Neutrophil (primary cell): ENCODE measurements at regions not wholly inside any gene's neighbourhood (a gene's known extent, or its start where the extent isn't known, plus 50 kb on each side); places are given as distances from the start of the nearest gene placed in this dataset.

ENCODE experiments used
- H3K27ac ChIP-seq: fragments of 200-600 bp; sonication (generic); 2 replicates; pipeline ENCODE4 v1.5.1; 2016; ENCODE audit warnings: mild to moderate bottlenecking, moderate library complexity
- H3K27me3 ChIP-seq: fragments of 200-600 bp; sonication (generic); 2 replicates; pipeline ENCODE4 v1.6.0; 2016; ENCODE audit warnings: mild to moderate bottlenecking
- H3K36me3 ChIP-seq: fragments of 200-600 bp; sonication (generic); 2 replicates; pipeline ENCODE4 v1.5.1; 2017
- H3K4me1 ChIP-seq, 2 experiments: fragments of 200-600 bp in 1 of 2; sonication (generic) in 1 of 2; 1 replicate in 1 of 2; 2 replicates in 1 of 2; pipeline versions ENCODE4 v1.5.1 to v1.6.1; 2013 to 2016; ENCODE audit warnings: low read depth in 1 of 2, low read length in 1 of 2, mild to moderate bottlenecking in 1 of 2, moderate library complexity in 1 of 2; ENCODE audit not compliant: control insufficient read depth in 1 of 2, insufficient read depth in 1 of 2
- H3K4me3 ChIP-seq, 2 experiments: fragments of 200-600 bp in 1 of 2; sonication (generic) in 1 of 2; 1 replicate in 1 of 2; 2 replicates in 1 of 2; pipeline ENCODE4 v1.5.1; 2013 to 2016; ENCODE audit warnings: low read depth in 1 of 2, low read length in 1 of 2, mild to moderate bottlenecking in 1 of 2, moderate library complexity in 1 of 2
- H3K9me3 ChIP-seq: fragments of 200-600 bp; sonication (generic); 2 replicates; pipeline ENCODE4 v1.5.1; 2016
- TF ChIP-seq, protein P1 (sequence below): fragments of 200-600 bp; sonication (generic); IDR thresholded peaks from 2 replicates; pipeline ENCODE4 v1.5.1; 2016; ENCODE audit warnings: antibody characterized with exemption

DNA sequence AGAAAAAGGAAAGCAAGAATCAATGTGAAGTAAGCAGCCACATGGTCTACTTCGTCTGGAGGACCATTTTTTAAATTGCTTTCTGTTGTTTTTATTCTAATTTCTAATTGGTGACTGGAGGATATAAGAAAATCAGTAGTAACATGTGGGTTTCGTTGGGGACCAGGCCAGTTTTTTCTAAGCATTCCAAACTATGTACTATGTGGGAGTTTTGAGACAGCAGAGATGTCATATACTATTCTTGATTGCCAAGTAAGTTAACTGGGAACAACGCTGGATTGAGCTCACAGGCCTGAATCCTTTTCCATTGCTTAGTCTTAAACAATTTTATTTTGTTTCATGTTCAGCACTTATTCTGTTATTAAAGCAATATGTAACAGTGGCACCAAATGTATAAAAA is 225.7 kb downstream of the TMEM167A start:
- H3K4me1 ChIP-seq: no peaks in the 10 kb centered on the region
- H3K4me3 ChIP-seq: no peak overlapping the region
- TF ChIP-seq, protein P1, sequence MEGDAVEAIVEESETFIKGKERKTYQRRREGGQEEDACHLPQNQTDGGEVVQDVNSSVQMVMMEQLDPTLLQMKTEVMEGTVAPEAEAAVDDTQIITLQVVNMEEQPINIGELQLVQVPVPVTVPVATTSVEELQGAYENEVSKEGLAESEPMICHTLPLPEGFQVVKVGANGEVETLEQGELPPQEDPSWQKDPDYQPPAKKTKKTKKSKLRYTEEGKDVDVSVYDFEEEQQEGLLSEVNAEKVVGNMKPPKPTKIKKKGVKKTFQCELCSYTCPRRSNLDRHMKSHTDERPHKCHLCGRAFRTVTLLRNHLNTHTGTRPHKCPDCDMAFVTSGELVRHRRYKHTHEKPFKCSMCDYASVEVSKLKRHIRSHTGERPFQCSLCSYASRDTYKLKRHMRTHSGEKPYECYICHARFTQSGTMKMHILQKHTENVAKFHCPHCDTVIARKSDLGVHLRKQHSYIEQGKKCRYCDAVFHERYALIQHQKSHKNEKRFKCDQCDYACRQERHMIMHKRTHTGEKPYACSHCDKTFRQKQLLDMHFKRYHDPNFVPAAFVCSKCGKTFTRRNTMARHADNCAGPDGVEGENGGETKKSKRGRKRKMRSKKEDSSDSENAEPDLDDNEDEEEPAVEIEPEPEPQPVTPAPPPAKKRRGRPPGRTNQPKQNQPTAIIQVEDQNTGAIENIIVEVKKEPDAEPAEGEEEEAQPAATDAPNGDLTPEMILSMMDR: no peak
- H3K36me3 ChIP-seq: no peaks in the 10 kb centered on the region
- no peaks in the 10 kb centered on the region for H3K27me3 ChIP-seq
- no peaks in the 10 kb centered on the region for H3K9me3 ChIP-seq
- H3K27ac ChIP-seq: no peak overlapping the region

DNA sequence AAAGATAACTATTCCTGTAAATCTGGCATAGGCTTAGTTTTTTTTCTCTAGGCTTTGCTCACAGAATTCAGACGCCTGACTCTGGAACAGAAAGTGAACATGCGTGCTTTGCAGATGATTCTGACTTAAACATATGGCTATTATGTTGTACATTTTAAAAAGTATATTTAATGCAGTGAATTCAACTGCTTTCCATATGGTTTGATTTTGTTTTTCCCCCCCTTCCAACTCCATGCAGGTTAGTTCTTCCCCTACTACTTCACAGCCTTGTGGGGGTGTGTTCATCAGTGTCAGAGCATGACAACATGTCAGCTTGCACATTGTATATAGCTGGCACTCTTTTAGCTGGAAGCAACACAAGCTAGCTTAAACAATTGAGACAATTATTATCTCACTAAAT is 226.8 kb downstream of the TMEM167A start:
- H3K9me3 ChIP-seq: no peaks in the 10 kb centered on the region
- no peaks in the 10 kb centered on the region for H3K4me1 ChIP-seq
- no peak overlapping the region for H3K4me3 ChIP-seq
- TF ChIP-seq, protein P1: no peak
- H3K27me3 ChIP-seq: no peaks in the 10 kb centered on the region
- no peaks in the 10 kb centered on the region for H3K36me3 ChIP-seq
- no peak overlapping the region for H3K27ac ChIP-seq

DNA sequence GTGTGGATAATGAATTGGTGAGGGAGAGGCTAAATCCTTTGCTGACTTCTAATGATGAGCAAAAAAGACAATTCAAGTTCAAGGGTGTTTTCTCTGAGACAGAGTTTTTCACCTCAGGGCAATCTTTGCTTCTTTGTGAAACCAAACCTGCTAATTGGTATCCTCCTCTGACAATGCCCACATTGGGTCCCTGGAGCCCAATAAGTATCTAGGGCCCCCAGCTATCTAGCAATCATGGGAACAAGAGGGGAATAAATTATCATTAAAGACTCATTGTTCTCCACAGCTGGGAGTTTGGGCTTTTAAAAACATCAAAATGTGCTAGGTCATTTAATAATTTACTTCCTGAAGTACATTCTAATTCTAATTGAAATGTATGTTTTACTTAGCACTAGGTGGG is 227.3 kb downstream of the TMEM167A start:
- no peak overlapping the region for H3K27ac ChIP-seq
- no peaks in the 10 kb centered on the region for H3K27me3 ChIP-seq
- H3K4me3 ChIP-seq: no peak overlapping the region
- no peaks in the 10 kb centered on the region for H3K4me1 ChIP-seq
- TF ChIP-seq, protein P1: no peak
- no peaks in the 10 kb centered on the region for H3K36me3 ChIP-seq
- no peaks in the 10 kb centered on the region for H3K9me3 ChIP-seq

- H3K4me3 ChIP-seq: no peak overlapping the region
- no peaks in the 10 kb centered on the region for H3K9me3 ChIP-seq
- H3K27ac ChIP-seq: no peak overlapping the region
- no peaks in the 10 kb centered on the region for H3K4me1 ChIP-seq
- H3K36me3 ChIP-seq: no peaks in the 10 kb centered on the region
- no peaks in the 10 kb centered on the region for H3K27me3 ChIP-seq
- TF ChIP-seq, protein P1: no peak
Measured at GRCh38 chr5:82847562-82847961, 229.6 kb downstream of the TMEM167A start.

DNA sequence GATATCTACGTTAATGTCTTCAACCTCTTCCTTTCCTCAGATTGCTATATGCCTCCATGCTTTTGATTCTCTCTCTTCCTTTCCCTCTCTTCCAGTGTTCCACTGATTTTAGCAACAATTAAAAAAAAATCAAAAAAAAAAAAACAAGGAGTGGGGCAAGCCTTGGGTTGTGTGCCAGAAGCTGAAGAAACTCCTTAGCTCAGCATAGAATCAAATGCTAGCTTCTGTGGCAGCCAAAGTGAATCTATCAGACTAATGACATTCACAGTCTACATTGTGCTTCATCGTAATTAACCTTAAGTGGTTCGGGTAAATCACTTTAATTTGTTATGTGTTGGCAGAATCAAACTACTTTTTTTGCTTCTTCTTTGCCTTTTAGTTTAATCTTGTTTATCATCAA is 237.3 kb downstream of the TMEM167A start:
- TF ChIP-seq, protein P1: no peak
- no peaks in the 10 kb centered on the region for H3K27me3 ChIP-seq
- H3K36me3 ChIP-seq: no peaks in the 10 kb centered on the region
- H3K9me3 ChIP-seq: no peaks in the 10 kb centered on the region
- no peak overlapping the region for H3K27ac ChIP-seq
- H3K4me3 ChIP-seq: no peak overlapping the region
- no peaks in the 10 kb centered on the region for H3K4me1 ChIP-seq

DNA sequence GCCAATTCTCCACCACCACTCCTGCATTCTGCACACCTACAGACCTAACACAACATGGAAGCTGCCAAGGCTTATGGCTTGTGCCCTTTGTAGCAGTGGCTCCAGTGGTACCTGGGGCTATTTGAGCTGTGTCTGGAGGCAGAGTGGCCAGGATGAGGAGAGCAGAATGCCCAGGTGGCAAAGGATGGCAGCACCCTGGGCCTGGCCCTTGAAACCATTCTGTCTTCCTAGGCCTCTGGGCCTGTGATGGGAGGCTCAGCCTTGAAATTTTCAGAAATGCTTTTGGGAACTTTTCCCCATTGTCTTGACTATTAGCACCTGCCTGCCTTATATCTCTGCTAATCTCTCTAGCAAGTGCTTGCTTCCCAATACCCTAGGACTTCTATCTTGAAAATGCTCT is 241.7 kb downstream of the TMEM167A start:
- no peak overlapping the region for H3K4me3 ChIP-seq
- TF ChIP-seq, protein P1: no peak
- H3K27ac ChIP-seq: no peak overlapping the region
- H3K36me3 ChIP-seq: no peaks in the 10 kb centered on the region
- H3K27me3 ChIP-seq: no peaks in the 10 kb centered on the region
- no peaks in the 10 kb centered on the region for H3K9me3 ChIP-seq
- no peaks in the 10 kb centered on the region for H3K4me1 ChIP-seq
